HTR-8/SVneo (cell line): ENCODE measurements at regions not wholly inside any gene's neighbourhood (a gene's known extent, or its start where the extent isn't known, plus 50 kb on each side); places are given as distances from the start of the nearest gene placed in this dataset.
"Not testable (repeated sequence)": the region's sequence is repeated elsewhere in the genome, so short reads cannot be mapped to it uniquely, and the experiment has no call there.

Experiments
- DNase-seq: peaks from one replicate; pipeline ENCODE4 v3.0.0; 2011; ENCODE audit warnings: low spot score, mixed read lengths; ENCODE audit not compliant: insufficient read length
- FAIRE-seq: peaks from 2 replicates; lab custom pipeline; 2011; peaks lifted over from hg19 to GRCh38; lab: Jason Lieb, UNC

DNA sequence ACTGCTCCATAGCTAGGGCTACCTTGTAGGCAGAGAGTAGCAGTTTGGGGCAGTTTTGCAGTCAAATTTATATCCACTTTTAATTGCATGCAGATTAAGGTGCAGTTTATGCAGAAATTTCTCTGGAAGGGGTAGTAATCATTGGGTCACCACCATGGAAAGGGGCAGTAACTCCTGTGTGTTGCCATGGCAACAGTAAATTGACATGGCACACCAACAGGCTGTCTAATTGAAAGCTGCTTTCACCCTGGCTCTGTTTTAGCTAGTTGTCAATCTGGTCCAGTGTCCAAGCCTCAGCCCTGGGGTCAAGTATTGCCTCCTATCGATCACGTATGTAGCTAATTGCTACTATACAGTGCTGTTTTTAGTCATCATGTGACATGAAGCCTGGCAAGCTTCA lies 786.1 kb upstream of the CNTN5 start:
- DNase-seq (no peak), FAIRE-seq (peak; percentile 20)

- no peak for DNase-seq
- no peak for FAIRE-seq
These were observed 776.9 kb upstream of the CNTN5 start for GRCh38 chr11:98243897-98244296.

DNA sequence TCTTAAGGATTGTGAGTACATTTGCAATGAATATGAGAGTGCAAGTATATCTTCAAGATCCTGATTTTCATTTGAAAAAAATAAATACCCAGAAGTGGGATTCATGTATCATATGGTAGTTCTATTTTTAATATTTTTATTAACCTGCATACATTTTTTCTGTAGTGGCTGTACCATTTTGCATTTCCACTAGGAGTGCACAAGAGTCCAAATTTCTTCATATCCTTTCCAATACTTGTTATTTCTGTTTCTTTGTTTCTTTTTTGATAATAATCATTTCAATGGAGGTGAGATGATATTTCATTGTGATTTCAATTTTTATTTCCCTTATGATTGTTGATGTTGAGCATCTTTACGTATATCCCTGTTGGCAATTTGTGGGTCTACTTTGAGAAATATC lies 759.8 kb upstream of the CNTN5 start:
- FAIRE-seq (no peak), DNase-seq (no peak)

DNA sequence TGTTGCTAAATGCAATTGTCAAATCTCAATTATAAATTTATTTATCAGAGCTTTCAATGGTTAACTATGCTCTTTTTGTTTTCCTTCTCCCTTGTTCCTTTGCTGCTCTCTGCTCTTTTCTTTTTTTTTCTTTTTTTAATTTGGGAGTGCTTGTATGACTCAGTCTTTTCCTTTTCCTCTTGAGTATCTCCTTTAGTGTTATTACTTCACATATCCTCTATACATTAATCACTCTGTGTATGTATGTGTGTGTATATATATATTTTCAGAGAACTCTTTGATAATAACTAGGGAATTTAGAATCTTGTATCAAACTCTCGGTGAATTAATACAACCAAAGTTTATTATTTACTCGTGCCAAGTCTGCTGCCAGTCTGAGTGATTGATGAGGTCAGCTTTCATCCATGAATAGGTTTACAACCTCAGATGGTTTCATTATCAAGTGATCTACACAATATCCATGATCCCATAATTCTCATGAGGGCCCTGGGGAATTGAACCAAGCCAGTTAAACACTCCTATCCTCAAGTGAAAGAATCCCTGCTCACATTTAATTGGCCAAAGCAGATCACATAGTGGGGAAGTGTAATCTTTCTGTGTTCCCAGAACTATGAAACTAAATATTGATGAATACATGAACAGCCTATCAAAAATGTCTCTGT lies 743.4 kb upstream of the CNTN5 start:
- DNase-seq (no peak), FAIRE-seq (no peak)

- DNase-seq: no peak
- no peak for FAIRE-seq
These were observed 731.0 kb upstream of the CNTN5 start for GRCh38 chr11:98289617-98290263.

- DNase-seq: no peak
- no peak for FAIRE-seq
These were observed 724.5 kb upstream of the CNTN5 start for GRCh38 chr11:98296091-98296880.

GRCh38 chr11:98300719-98301118 lies 720.0 kb upstream of the CNTN5 start:
- FAIRE-seq: no peak
- no peak for DNase-seq

GRCh38 chr11:98307827-98308491 lies 712.8 kb upstream of the CNTN5 start:
- no peak for FAIRE-seq
- no peak for DNase-seq

- DNase-seq, FAIRE-seq: not testable (repeated sequence)
These were observed 690.4 kb upstream of the CNTN5 start for GRCh38 chr11:98330306-98330705.

- no peak for FAIRE-seq
- DNase-seq: no peak
These were observed 662.2 kb upstream of the CNTN5 start for GRCh38 chr11:98358551-98358950.

DNA sequence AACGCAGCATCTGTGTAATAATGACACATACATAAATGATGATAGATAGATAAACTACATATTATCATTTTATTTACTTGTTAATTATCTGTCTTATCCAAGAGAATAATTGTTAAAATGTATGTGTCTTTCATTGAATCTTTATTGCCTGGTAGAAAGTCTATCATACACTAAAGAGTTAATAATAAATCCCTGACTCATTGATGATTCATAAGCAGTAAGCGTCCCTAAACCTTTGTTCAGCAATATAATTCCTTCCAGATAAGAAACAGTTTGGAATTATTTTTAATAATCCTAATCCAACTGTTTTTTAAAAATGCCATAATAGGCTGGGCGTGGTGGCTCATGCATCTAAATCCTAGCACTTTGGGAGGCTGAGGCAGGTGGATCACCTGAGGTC lies 655.6 kb upstream of the CNTN5 start:
- FAIRE-seq (no peak), DNase-seq (peak; percentile 10)

GRCh38 chr11:98365941-98366340 lies 654.8 kb upstream of the CNTN5 start:
- no peak for DNase-seq
- FAIRE-seq: no peak

DNA sequence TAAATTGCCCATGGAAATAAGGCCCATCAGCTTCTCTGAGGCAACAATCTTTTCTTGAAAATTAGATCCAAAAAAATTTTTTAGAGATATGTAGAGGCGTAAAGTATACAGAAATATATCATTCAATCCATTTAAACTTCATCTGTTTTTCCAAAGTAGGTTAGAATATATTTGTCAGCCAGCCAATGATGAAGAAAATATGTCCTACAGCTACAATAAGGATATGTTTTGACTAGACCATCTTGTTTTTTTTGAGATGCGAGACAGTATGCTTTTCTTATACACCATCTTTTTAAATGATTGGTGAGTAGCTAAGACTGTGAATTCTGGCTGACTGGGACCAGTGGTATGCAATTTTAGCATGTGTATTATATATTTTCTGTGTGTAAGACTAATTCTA lies 630.4 kb upstream of the CNTN5 start:
- FAIRE-seq: no peak

GRCh38 chr11:98394500-98394899 lies 626.2 kb upstream of the CNTN5 start:
- peak; percentile 46 for FAIRE-seq
- DNase-seq: not testable (repeated sequence)

More for the DNA sequence above, 630.4 kb upstream of the CNTN5 start:
- no peak for DNase-seq

DNA sequence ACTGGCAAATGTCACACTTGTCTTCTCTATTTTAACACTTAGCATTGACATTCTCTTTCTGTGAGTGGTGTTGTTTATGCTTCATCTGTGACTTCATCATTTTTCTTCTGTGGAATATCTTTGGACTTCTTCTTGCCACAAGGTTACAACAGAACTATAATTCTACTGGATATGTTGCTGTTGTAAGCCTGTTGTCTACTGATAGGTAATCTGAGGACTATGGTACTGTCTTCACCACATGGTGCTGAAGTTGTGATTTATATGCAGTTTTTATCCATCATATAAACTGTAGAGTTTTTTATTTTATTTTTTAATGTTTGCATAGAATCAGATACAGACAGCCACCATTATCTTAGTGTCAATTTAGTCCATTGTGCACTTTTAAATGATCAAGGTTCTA lies 622.2 kb upstream of the CNTN5 start:
- DNase-seq: no peak
- no peak for FAIRE-seq

DNA sequence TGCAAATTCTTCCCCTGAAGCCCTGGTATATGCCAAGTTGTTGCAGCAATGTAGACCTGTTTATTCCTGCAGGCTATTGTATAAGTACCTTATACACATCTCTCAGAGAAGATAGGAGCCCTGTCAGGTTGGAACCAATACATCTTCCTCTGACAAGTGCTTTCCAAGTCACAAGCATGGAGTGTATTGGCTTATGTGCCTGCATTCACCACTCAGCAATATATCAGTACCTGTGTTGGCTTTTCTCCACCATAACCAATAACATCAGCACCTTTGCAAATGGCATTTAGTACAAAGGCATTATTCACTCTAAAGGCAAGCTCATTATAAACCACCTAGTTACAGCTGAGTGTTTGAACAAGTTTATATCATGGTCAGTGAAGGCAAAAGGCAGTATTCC lies 611.7 kb upstream of the CNTN5 start:
- no peak for DNase-seq
- FAIRE-seq: no peak

GRCh38 chr11:98411777-98412176 lies 609.0 kb upstream of the CNTN5 start:
- no peak for DNase-seq
- FAIRE-seq: no peak

DNA sequence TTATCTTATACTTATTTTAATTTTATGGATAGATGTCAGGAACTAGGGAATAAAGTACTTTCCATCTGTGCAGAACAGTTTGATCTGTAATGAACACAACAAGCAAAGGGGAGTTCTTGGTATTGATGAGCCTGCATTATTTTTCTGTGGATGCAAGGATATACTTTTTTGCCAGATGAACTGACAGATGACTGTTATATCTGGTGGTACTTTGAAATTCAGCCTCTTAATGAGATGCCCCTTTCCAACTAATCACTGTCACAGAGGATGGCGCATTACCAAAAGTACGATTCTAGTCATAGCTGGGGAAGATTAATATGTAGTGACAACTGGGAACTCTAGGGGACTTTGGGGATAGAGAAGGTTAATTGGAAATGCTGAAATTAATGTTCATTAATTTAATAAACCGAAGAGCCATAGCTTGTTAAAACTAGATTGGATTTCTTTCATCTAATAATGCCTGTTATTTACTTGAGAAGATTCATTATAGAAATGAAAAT lies 603.4 kb upstream of the CNTN5 start:
- DNase-seq (no peak), FAIRE-seq (no peak)

GRCh38 chr11:98423933-98424332 lies 596.8 kb upstream of the CNTN5 start:
- FAIRE-seq: no peak
- DNase-seq: no peak

GRCh38 chr11:98424773-98425172 lies 596.0 kb upstream of the CNTN5 start:
- FAIRE-seq, DNase-seq: not testable (repeated sequence)
